Tibial nerve (tissue), 4 donors: ENCODE measurements at regions not wholly inside any gene's neighbourhood (a gene's known extent, or its start where the extent isn't known, plus 50 kb on each side); places are given as distances from the start of the nearest gene placed in this dataset.

Experiments used
- CTCF ChIP-seq, 5 experiments: fragments of 200-600 bp in 3 of 5; fragments of 450-650 bp in 2 of 5; sonication (generic) in 3 of 5; IDR thresholded peaks; one replicate each; pipeline ENCODE4 v1.5.1; 2016 to 2019; ENCODE audit warnings: antibody characterized with exemption in 5 of 5, mild to moderate bottlenecking in 3 of 5, moderate library complexity in 2 of 5
- EP300 ChIP-seq, 2 donors: sonication (generic); formaldehyde crosslinking; IDR thresholded peaks; one replicate each; pipeline ENCODE4 v1.6.1; 2017; ENCODE audit warnings: antibody characterized with exemption in 2 of 2, mild to moderate bottlenecking in 1 of 2
- POLR2A ChIP-seq, 2 donors: fragments of 450-650 bp; IDR thresholded peaks; one replicate each; pipeline ENCODE4 v1.6.1; 2017; ENCODE audit warnings: antibody characterized with exemption in 2 of 2, mild to moderate bottlenecking in 2 of 2, moderate library complexity in 2 of 2

DNA sequence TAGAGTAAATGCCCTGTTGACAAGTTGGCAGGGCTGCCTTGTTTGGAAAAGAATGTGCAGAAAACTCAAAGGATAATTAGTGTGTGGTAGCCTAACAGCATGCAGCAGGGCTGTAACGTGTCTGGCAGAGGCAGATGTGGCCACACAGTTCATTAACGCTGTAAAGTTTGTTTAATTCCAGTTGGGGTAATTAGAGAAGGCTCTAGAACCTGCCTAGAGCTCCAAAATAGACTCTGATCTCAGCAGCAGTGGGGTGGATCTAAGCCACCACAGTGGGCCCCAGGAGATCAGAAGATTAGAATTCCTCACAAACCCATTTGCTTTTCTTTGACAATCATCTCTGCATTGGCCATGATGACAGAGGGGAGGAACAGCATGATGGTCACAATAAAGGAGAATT, 65.1 kb upstream of the LEKR1 start:
- TF ChIP-seq CTCF (IDR thresholded peaks at IDR 0.05), result no peak
- no peak for TF ChIP-seq POLR2A (IDR thresholded peaks at IDR 0.05)
- TF ChIP-seq EP300 (IDR thresholded peaks at IDR 0.05), result no peak
